ENCODE measurements at regions not wholly inside any gene's neighbourhood (a gene's known extent, or its start where the extent isn't known, plus 50 kb on each side); places are given as distances from the start of the nearest gene placed in this dataset.

DNA sequence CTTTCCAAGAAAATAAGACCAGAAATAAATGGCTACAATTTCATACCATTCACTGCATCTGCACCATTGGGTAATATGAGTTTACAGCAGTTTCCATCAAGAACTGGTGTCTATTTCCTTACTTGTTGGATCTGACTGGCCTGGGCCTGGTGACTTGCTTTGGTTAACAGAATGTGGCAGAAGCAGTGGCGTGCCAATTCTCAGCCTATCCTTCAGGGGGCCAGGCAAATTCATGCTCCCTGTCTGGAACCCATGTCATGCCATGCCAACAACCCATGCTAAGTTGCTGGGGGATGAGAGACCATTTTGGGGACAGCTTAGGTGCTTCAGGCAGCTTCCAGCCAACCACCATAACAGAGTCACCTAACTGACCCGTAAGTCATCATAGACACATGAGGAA, 656.7 kb downstream of the SPOCK3 start:
- POLR2A ChIA-PET: no interaction called here
- Histone ChIP-seq H3K4me3 (replicated peaks in 1 of 3; ENCODE audit: insufficient read depth in 1 of 3, low read depth in 2 of 3, low read length in 3 of 3) (no peak overlapping the region), H2AFZ (ENCODE audit: low read length) (no peak overlapping the region), H3K36me3 (replicated peaks in 1 of 2; ENCODE audit: control insufficient read depth in 1 of 2, insufficient read depth in 2 of 2, low read length in 2 of 2) (no peaks in the 10 kb centered on the region), H3K27ac (ENCODE audit: extremely low read length, insufficient read depth, low read length) (no peak overlapping the region), H3K4me1 (ENCODE audit: insufficient read depth, low read length) (no peaks in the 10 kb centered on the region), H3K9me3 (ENCODE audit: low read length) (peaks cover 13% of the 10 kb centered on the region), H3K79me2 (ENCODE audit: insufficient read depth, low read length) (no peaks in the 10 kb centered on the region), H3K9ac (ENCODE audit: insufficient read depth, low read depth, low read length) (no peak overlapping the region), H4K20me1 (ENCODE audit: insufficient read depth, low read length) (no peaks in the 10 kb centered on the region), H3K27me3 (ENCODE audit: control insufficient read depth in 1 of 2, insufficient read depth in 2 of 2, low read length in 2 of 2) (no peaks in the 10 kb centered on the region), H3K4me2 (ENCODE audit: low read depth, low read length) (no peak overlapping the region)
- CTCF ChIA-PET (ENCODE audit: low intra/inter-chr PET ratio, low total read pairs): no interaction called here
- DNase-seq (ENCODE audit: low spot score) (no peak), FAIRE-seq (no peak), ATAC-seq (no peak)
- intact Hi-C loops (cut with micrococcal nuclease; ENCODE audit: unreplicated experiment) (no loop called here), in situ Hi-C loops (cut with HindIII; ENCODE audit: extremely low pct_ligation_motif_present, low pct_unique_long_range_greater_than_20kb) (loop anchor here (25.0 kb wide), 1 partner anchor 240 kb away; no protein-coding TSS in a partner anchor)
- 6% methylated on average over 1 of the region's 2 CpGs for WGBS (ENCODE audit: low lambda C conversion rate)
- no TSS peak for BruUV-seq (replicated peaks)
- no peak for TF ChIP-seq ZNF781 (CRISPR knock-in tag; IDR thresholded peaks at IDR 0.05; ENCODE audit: borderline replicate concordance, not compliant biosample characterization)
- TF ChIP-seq EHMT2 (IDR thresholded peaks at IDR 0.05; ENCODE audit: borderline replicate concordance, low read depth, low read length): no peak
- no peak for TF ChIP-seq ZBTB26 (CRISPR knock-in tag; IDR thresholded peaks at IDR 0.05; ENCODE audit: borderline replicate concordance)
- no peak for TF ChIP-seq AFF4 (CRISPR knock-in tag; IDR thresholded peaks at IDR 0.05)
- TF ChIP-seq KDM4B (CRISPR knock-in tag; IDR thresholded peaks at IDR 0.05): no peak
- TF ChIP-seq TAF15 (IDR thresholded peaks at IDR 0.05; ENCODE audit: low read depth, low read length, poor library complexity, severe bottlenecking): no peak
- no peak for TF ChIP-seq ZNF33A (CRISPR knock-in tag; IDR thresholded peaks at IDR 0.05; ENCODE audit: borderline replicate concordance)
- TF ChIP-seq FUBP1 (CRISPR knock-in tag; IDR thresholded peaks at IDR 0.05; ENCODE audit: borderline replicate concordance): no peak
- no peak for TF ChIP-seq UBTF (CRISPR knock-in tag; IDR thresholded peaks at IDR 0.05)
- no peak for TF ChIP-seq SRF (IDR thresholded peaks at IDR 0.05; ENCODE audit: low read depth, low read length)
- no peak for TF ChIP-seq ZFP90 (CRISPR knock-in tag; IDR thresholded peaks at IDR 0.05; ENCODE audit: borderline replicate concordance)
- TF ChIP-seq HMG20A (CRISPR knock-in tag; IDR thresholded peaks at IDR 0.05; ENCODE audit: borderline replicate concordance): no peak
- TF ChIP-seq ZNF691 (CRISPR knock-in tag; IDR thresholded peaks at IDR 0.05; ENCODE audit: borderline replicate concordance, low read depth): no peak
- TF ChIP-seq TBX3 (IDR thresholded peaks at IDR 0.05; ENCODE audit: borderline replicate concordance): no peak
